Activated CD4-positive, CD25-positive, alpha-beta regulatory T cell treated with anti-CD3 and anti-CD28 coated beads, Interleukin-2, amount 50 U/mL, for 16 hours (primary cell): ENCODE measurements at regions not wholly inside any gene's neighbourhood (a gene's known extent, or its start where the extent isn't known, plus 50 kb on each side); places are given as distances from the start of the nearest gene placed in this dataset.
"Not testable (repeated sequence)": the region's sequence is repeated elsewhere in the genome, so short reads cannot be mapped to it uniquely, and the experiment has no call there.

Source experiments
- DNase-seq: peaks from one replicate; pipeline ENCODE4 v3.0.0-alpha.2; 2020; ENCODE audit warnings: low read depth, low spot score

DNA sequence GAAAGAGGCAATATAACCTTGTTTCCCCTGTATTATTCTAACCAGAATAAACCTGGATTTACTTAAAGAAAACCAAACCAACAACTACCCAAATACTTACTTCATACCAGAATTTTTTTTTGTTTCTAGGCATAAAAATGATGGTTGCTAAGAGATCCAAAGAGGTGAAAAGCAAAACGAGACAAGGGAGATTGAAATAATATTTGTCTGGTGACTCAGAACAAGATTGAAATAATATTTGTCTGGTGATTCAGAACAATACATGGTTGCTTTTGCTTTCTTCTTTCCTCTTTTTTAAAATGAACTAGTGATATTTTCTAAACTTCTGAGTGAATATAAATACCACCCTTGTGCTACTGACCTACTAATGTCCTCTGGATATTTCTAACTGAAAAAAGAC is 592.9 kb downstream of the KCTD12 start:
- no peak for DNase-seq

DNA sequence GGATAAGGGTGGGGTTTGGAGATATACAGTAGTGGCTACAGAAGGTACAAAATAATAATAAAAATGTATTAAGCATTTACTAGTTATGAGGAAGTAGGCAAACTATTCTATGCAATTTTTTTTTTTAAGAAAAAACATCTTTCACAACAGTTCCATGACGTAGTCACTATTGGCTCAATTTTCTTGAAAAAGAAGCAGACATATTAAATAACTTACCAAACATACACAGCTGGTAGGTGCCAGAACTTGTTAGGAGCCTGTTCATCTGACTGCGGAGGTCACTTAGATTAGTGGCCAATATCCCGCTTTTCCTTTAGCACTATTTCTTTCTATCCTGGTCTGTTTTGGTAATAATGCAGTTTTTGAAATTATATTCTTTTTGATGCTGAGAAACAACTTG is 593.5 kb downstream of the KCTD12 start:
- no peak for DNase-seq

DNA sequence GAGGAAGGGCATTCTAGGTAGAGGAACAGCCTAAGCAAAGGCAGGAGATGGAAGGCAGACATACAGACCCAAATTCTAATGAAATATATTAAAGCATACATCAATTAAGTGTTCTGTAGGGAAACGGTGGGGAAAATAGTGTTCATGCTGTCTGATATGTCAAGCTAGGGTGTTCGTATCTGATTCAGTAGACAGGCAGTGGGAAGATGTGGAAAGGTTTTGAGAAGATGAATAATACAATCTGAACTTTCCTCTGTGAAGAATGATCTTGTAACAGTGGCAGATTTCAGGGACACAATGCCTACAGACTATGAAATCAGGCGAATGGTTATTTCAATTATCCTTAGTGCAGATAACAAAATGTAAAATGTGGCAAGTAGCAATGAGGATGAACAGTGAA is 594.2 kb downstream of the KCTD12 start:
- no peak for DNase-seq

DNA sequence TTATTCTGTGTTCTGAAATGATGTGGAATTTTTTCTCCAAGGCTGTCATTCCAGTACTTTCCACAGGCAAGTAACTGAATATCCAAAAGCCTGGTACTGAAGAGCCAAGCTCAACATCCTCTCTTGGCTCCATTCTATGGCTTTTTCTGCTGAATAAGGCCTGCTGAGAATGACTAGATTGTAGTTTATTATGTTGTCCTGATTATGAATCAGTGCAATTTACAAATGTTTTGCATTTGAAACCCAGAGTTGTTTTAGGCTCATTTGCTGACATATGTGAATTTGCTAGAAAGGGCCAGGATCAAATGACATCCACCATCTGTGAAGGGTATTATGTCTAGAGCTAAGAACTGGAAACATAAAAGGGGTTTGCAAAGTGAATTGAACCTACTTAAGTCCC is 596.6 kb downstream of the KCTD12 start:
- no peak for DNase-seq

DNA sequence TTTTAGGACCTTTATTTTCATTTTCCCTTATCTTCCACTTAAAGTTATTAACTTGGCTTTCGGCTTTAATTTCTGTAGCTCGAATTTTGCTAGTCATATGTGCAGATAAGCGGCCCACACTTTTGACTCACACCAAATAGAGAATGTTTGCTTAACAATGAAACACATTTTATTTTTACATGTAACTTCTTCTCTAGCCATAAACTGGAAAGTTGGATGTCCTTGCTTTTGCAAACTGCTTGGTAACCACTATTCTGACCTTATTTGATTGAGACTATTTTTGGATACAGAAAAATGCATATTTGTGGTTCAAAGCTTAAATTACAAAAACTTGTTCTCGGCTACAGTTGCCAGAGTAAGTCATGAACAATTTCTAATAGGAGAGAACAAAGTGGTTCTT is 600.0 kb downstream of the KCTD12 start:
- no peak for DNase-seq

DNA sequence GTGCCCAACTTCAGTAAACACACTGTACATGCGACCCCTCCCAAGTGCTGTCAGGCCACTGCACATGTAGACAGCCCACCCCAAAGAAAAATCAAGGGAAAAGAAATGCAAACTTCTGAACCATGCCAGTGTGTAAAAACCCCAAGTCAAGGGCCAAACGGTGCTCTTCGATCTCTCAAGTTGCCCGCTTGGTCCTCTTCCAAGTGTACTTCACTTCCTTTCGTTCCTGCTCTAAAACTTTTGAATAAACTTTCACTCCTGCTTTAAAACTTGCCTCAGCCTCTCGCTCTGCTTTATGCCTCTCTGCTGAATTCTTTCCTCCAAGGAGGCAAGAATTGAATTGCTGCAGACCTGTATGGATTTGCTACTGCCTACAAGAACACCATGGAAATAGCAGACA is 600.7 kb downstream of the KCTD12 start:
- DNase-seq: no peak

DNA sequence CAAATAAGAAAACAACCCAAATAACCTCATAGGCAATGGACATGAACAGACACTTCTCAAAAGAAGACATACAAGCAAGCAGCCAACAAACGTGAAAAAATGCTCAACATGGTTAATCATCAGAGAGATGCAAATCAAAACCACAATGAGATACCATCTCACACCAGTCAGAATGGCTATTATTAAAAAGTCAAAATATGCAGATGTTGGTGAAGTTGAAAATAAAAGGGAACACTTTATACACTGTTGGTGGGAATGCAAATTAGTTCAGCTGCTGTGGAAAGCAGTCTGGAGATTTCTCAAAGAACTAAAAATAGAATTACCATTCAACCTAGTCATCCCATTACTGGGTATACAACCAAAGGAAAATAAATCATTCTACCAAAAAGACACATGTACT is 606.4 kb downstream of the KCTD12 start:
- DNase-seq: not testable (repeated sequence)

DNA sequence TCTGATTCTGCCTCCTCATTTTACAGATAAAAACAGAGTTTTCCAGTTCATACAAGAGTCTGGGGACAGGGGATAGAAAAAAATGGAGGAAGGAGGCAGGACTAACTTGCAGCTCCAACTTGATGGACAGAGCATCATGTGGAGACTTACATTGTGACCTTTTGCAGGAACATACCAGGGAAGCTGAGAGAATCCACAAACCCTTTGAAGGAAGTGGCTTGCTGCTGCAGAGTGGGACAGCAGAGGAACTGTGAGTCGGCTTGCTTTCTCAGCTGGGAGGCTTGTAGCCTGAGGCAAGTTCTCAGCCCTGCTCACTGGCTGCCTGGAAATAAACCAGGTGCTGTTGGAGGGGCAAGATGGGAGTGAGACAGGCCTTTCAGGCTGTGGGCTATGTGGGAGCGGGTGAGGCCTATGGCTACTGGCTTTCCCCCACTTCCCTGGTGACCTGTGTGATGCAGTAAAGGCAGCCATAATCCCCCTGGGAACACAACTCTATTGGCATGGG is 614.4 kb downstream of the KCTD12 start:
- DNase-seq: no peak

DNA sequence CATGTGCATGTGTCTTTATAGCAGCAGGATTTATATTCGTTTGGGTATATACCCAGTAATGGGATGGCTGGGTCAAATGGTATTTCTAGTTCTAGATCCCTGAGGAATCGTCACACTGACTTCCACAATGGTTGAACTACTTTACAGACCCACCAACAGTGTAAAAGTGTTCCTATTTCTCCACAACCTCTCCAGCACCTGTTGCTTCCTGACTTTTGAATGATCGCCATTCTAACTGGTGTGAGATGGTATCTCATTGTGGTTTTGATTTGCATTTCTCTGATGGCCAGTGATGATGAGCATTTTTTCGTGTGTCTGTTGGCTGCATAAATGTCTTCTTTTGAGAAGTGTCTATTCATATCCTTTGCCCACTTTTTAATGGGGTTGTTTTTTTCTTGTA is 617.9 kb downstream of the KCTD12 start:
- DNase-seq: not testable (repeated sequence)

DNA sequence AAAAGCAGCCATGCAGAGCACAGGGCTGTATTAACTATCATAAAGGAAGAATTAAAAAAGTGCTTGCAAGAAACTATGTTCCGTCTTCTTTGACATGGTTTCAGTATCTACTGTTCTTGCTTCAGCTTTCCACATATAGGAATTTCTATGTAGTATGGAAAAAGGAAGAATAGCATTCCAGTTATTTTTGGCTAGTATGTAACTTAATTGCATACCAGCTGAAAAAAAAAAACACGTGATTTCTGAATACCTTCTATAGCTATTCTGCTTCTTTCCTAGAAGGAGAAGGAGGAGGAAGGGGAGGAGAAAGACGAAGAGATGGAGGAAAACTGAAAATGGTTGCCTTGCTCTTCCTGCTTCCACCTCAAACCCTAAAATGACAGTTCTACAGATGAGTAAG is 619.0 kb downstream of the KCTD12 start:
- DNase-seq: no peak

DNA sequence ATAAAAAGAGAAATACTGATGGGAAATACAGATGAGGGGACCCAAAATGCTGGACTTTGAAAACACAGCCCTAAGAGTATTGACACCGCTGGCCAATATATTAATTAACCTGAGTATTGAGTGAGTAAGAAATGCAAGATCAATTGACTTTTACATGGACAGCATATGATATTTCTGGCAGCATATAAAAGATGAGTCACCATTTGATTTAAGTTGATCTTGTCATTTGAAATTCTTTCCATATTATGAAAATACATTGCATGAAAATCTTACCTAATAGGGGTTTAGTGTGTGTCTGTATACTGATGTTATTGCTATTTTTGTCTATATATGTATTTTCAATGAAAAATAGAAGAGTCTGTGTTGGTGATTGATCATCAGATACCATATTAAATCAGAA is 619.6 kb downstream of the KCTD12 start:
- DNase-seq: no peak

DNA sequence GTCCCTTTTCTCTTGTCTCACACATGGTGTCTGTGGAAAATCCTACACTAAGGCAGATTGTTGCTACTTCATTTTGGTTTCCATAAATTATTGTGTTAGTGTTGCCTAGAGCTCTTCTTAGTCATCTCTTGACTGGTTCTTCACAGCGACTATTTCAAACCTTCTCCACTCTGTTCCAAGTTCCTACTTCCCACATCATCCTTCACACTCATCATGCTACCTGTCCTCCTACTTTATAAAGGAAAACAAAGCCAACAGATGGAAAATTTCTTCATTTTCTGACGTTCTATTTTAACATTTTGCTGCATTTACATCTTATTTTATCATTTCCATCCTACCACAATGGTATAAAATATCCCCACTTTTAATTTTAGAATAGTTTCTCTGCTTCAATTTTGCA is 614.1 kb downstream of the LMO7 start:
- DNase-seq: no peak

DNA sequence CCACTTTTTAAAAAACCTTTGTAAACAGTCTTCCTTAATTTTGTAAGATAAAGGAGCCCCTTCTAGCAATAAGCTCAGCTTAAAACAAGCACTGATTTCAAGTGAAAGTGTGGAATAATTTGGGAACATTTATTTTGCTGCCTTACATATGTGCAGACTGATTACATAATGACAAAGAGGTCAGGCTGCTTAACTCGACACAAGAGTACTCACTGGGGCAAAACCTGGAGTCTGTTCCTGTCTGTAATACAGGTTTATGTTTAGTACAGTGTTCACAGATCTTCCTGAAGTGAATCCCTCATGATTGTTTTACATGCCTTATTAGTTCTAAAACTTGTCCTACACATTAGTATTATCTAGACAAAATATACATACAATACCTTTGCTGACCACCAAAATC is 609.8 kb downstream of the LMO7 start:
- no peak for DNase-seq

DNA sequence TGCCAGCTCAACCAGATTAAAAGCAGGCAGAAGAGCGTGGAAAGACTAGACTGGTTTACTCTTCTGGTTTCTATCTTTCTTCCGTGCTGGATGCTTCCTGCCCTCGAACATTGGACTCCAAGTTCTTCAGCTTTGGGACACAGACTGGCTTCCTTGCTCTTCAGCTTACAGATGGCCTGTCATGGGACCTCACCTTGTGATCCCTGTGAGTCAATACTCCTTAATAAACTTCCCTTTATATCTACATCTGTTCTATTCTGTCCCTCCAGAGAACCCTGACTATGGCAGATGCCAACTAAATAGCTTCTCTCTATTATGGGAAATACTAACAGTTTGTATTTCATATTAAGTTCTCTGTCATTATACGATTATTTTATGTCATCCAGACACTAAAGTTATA is 609.1 kb downstream of the LMO7 start:
- DNase-seq: no peak

DNA sequence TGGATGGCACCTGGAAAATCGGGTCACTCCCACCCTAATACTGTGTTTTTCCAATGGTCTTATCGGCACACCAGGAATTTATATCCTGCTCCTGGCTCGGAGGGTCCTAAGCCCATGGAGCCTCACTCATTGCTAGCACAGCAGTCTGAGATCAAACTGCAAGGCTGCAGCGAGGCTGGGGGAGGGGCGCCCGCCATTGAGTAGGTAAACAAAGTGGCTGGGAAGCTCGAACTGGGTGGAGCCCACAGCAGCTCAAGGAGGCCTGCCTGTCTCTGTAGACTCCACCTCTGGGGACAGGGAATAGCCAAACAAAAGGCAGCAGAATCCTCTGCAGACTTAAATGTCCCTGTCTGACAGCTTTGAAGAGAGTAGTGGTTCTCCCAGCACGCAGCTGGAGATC is 607.0 kb downstream of the LMO7 start:
- not testable (repeated sequence) for DNase-seq

DNA sequence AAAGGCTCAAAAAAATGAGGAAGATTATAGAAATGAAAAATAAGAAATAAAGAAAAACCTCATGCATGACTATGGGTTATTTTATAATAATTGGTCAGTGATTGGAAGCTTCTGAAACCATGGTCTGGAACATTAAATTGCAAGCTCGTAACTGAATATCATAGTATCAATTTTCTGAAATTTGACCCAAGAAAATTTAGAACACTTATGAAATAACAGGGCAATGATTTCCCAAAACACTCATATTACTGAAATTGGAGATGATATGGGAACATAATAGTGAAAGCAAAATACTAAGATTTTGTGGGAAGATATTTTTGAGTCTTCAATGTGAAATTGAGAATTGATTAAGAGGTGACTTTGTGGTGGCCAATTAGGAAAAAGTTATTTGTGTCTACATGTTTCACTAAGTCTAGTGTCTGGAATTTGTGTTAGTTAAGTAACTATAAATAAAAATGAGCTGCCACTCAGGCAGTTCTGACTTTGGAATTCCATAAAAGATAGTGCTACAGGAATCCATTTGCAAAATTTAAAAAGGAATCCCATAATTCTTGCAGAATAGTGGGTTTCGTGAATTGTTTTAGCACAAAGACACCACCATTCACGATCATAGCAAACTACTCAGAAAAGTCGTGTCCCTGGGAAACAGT is 603.0 kb downstream of the LMO7 start:
- no peak for DNase-seq

DNA sequence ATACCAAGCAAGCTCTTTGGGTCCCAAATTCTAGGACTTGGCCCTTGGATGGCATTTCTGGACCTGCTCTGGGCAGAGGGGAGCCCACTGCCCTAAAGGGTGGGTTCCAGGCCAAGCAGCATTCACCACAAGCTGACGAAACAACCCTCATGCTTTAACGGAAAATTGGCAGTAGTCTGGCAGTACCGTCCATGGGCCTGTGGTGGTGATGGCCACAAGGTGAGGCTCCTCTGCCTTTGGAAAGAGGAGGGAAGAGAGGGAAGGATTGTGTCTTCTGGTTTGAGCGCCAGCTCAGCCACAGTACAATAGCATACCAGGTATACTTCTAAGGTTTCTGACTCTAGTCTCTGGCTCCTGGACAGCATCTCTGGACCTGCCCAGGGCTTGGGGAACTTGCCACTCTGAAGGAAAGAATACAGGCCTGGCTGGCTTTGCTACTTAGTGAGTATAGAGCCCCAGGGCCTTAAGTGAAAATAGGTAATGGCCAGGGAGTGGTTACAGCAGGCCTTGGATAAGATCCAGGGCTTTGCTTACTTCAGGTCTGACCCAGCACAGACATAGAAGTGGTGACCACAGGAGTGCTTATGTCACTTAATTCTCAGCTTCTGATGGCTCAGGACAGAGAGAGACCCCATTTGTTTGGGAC is 595.5 kb downstream of the LMO7 start:
- no peak for DNase-seq

DNA sequence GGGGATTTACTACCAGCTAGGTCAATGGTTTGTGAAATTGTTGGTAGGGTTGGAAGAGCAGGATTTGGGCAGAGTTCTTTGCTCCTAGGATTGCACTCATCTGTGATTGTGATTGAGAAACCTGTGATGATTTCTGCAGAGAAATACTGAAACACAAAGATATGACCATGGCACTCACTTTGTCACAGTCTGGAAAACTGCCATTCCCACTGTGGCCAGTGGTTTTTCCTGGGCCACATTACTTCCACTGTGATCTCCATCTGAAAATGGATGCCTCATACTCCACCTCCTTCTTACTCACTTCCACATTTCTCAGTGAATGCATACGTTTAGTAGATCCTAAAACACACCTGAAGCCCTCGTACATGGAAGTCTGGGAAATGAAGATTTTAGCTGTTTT is 593.2 kb downstream of the LMO7 start:
- no peak for DNase-seq

DNA sequence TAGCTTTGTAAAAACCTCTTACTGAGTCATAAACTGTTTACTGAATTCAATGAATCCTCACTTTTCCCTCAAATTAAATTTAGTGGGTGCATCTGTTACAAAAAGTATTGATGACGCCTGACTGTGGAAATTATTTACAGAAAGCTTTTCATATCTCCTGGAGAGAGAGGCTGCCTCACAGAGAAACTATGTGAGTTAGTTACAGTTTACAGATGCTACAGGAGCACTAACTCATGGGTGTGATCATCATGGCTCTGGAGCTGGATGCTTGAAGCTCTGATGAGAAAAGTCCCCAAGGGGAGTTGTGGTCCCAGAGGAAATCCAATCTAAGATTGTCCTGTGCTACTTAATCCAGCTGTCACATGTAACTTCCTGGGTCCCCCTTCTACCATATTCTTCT is 590.8 kb downstream of the LMO7 start:
- DNase-seq: no peak

DNA sequence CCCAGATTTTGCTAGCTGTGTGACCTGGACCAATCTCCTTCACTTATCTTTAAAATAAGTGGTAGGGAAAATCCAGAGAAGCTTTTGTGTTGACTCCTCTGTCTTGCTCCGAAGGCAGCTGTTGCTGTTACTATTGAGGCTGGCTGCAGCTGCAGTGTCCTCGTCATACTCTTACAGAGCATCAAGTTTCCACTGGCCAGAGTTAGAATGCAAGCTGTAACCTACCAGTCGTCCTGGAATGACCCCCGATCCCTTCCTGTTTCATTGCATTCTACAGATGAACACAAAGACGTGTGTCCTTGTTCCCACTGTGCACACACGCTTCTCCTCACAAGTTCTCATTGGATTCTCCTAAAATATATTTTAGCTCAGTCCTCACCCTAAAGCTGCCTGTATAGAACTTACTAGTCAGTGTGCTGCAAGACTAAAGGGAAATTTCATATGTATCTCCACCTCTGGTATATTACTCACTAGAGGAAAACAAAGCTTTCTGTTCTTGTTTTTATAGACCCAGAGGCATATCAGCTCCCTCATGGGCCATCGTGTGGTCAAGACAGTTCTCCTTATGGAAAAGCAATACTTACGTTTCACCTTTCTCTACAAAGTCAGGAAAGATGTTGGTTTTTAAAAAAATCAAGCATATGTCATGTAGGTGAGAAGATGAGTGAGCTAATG is 589.8 kb downstream of the LMO7 start:
- DNase-seq: no peak

DNA sequence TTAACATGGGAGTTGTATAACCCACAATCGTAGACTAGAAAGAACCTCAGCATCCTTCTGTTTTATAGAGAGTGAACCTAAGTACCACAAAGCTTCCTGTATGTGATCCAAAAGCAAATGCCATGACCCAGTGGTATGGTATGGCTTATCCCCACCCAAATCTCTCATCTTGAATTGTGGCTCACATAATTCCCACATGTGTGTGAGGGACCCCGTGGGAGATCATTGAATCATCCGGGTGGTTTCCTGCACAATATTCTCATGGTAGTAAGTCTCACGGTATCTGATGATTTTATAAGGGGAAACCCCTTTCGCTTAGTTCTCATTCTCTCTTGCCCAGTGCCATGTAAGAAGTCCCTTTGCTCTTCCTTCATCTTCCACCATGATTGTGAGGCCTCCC is 587.9 kb downstream of the LMO7 start:
- DNase-seq: no peak

DNA sequence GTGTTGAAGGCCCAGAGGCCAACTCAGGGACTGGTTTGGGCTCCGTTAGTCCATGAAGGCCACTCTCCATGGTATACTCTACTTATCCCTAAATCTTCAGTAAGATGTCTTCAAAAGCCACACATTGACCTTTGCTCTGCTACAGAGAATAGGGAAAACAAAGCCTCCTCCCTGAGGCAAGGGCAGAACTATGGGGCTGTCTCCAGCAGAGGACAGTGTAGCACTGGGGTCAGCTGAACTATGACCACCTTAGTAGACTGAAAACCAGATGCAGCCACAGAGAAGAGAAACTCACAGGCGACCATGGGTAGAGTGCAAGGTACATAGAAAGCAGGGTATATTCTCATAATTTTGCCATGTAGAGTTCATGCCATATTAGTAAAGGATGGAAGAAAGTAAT is 587.4 kb downstream of the LMO7 start:
- no peak for DNase-seq

DNA sequence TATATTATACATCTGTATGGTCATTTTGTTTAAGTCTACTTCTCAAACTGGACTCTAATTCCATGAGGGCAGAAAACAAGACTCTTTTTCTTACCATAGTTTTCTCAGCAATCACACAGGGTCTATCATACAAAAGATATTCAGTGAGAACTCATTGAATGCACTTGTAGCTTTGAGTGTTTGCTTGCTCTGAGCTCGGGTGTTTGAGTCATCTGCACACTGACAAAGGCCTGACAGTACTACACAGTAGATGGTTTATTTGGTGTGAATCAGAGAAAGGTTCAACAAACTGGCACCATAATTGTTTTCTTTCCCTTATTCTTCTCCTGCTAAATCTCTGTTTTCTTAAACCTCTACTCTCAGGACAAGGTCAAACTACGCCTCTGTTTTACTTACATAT is 586.4 kb downstream of the LMO7 start:
- DNase-seq: no peak
